ENCODE measurements at regions not wholly inside any gene's neighbourhood (a gene's known extent, or its start where the extent isn't known, plus 50 kb on each side); places are given as distances from the start of the nearest gene placed in this dataset.

DNA sequence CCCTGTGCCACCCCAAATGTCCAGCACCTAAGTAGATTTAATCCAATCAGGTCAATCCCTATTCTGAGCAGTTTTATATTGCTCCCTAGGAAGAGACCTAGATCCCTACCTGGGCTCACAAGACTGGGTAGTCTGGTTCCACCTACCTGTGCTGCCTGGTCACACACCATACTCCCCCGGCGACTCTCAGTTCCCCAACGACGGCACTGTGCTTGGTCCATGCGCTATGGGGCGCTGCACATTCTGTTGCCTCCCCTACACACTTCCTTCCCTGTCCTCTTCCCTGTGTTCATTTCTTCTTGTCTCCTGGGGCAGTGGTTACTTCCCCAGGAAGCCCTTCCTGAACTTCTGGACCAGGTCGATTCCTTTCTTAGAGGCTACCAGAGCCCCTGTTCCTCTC is 109.9 kb upstream of the IL12B start:
- no peak overlapping the region for H3K27ac Mint-ChIP-seq
- H3K4me3 Mint-ChIP-seq, result no peak overlapping the region
- H3K27me3 Mint-ChIP-seq (ENCODE audit: low read depth), result peaks cover 13% of the 10 kb centered on the region
- TF ChIP-seq, protein P1, sequence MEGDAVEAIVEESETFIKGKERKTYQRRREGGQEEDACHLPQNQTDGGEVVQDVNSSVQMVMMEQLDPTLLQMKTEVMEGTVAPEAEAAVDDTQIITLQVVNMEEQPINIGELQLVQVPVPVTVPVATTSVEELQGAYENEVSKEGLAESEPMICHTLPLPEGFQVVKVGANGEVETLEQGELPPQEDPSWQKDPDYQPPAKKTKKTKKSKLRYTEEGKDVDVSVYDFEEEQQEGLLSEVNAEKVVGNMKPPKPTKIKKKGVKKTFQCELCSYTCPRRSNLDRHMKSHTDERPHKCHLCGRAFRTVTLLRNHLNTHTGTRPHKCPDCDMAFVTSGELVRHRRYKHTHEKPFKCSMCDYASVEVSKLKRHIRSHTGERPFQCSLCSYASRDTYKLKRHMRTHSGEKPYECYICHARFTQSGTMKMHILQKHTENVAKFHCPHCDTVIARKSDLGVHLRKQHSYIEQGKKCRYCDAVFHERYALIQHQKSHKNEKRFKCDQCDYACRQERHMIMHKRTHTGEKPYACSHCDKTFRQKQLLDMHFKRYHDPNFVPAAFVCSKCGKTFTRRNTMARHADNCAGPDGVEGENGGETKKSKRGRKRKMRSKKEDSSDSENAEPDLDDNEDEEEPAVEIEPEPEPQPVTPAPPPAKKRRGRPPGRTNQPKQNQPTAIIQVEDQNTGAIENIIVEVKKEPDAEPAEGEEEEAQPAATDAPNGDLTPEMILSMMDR (IDR thresholded peaks at IDR 0.05; ENCODE audit: unreplicated experiment), result no peak
- H3K36me3 Mint-ChIP-seq, result no peaks in the 10 kb centered on the region
- H3K9me3 Mint-ChIP-seq, result no peaks in the 10 kb centered on the region
- no peak for DNase-seq (ENCODE audit: low spot score in 2 of 2, unreplicated experiment in 2 of 2)
- H3K4me1 Mint-ChIP-seq, result peaks cover 8% of the 10 kb centered on the region

DNA sequence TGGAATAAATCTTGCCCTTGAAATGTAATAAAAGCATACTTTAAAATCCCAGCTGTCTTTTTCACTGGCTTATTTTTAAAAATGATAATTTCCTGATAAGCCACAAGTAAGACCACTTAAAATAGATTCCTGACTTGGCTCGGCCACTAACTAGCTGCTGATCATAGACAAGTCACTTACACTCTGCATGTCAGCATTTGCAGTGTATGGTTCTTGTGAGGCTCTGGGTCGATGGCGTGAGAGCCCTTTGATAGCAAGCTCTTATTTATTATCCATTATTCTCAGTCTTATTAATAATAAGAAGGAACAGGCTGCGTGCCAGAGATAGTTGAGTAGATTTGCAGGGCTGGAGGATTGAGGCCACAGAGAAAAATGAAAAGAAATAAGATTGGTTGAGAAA is 110.7 kb upstream of the IL12B start:
- Mint-ChIP-seq H3K27ac (no peak overlapping the region), H3K4me3 (no peak overlapping the region), H3K36me3 (no peaks in the 10 kb centered on the region), H3K9me3 (no peaks in the 10 kb centered on the region), H3K4me1 (peaks cover 8% of the 10 kb centered on the region), H3K27me3 (ENCODE audit: low read depth) (peaks cover 13% of the 10 kb centered on the region)
- no peak for DNase-seq (ENCODE audit: low spot score in 2 of 2, unreplicated experiment in 2 of 2)
- TF ChIP-seq, protein P1 (IDR thresholded peaks at IDR 0.05; ENCODE audit: unreplicated experiment), result no peak

DNA sequence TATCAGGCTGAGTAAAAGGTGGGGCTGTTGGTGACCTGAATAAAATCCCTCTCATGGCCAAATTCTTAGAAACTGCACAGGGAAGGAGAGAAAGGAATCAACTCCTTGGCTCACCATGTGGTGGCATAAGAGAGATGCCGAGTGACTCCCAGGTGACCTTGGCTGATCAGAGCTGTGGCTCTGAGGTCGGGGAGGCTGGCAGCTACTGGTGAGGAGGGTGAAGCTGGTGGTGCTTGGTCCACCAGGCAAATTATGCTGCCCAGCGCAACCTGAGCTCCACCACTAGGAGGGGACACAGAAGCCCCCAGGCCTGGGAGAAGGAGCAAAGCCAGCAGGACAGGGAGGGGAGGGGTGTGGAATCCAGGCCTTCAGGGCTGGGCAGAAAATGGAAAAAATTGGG is 111.2 kb upstream of the IL12B start:
- Mint-ChIP-seq H3K36me3 (no peaks in the 10 kb centered on the region), H3K4me3 (no peak overlapping the region), H3K27ac (no peak overlapping the region), H3K4me1 (peaks cover 9% of the 10 kb centered on the region), H3K27me3 (ENCODE audit: low read depth) (peaks cover 15% of the 10 kb centered on the region), H3K9me3 (no peaks in the 10 kb centered on the region)
- DNase-seq (ENCODE audit: low spot score in 2 of 2, unreplicated experiment in 2 of 2), result no peak
- TF ChIP-seq, protein P1 (IDR thresholded peaks at IDR 0.05; ENCODE audit: unreplicated experiment), result peak; percentile 20

GRCh38 chr5:159442206-159442850 is 112.0 kb upstream of the IL12B start:
- peaks cover 12% of the 10 kb centered on the region for H3K27me3 Mint-ChIP-seq (ENCODE audit: low read depth)
- no peak for DNase-seq (ENCODE audit: low spot score in 2 of 2, unreplicated experiment in 2 of 2)
- H3K36me3 Mint-ChIP-seq, result no peaks in the 10 kb centered on the region
- TF ChIP-seq, protein P1 (IDR thresholded peaks at IDR 0.05; ENCODE audit: unreplicated experiment), result no peak
- H3K4me3 Mint-ChIP-seq, result no peak overlapping the region
- H3K4me1 Mint-ChIP-seq, result peaks cover 9% of the 10 kb centered on the region
- H3K9me3 Mint-ChIP-seq, result no peaks in the 10 kb centered on the region
- H3K27ac Mint-ChIP-seq, result no peak overlapping the region

GRCh38 chr5:159444441-159445082 is 114.3 kb upstream of the IL12B start:
- no peak for DNase-seq (ENCODE audit: low spot score in 2 of 2, unreplicated experiment in 2 of 2)
- TF ChIP-seq, protein P1 (IDR thresholded peaks at IDR 0.05; ENCODE audit: unreplicated experiment), result peak; percentile 11
- H3K4me1 Mint-ChIP-seq, result peaks cover 17% of the 10 kb centered on the region
- H3K27ac Mint-ChIP-seq, result no peak overlapping the region
- no peaks in the 10 kb centered on the region for H3K36me3 Mint-ChIP-seq
- H3K9me3 Mint-ChIP-seq, result no peaks in the 10 kb centered on the region
- H3K4me3 Mint-ChIP-seq, result no peak overlapping the region
- H3K27me3 Mint-ChIP-seq (ENCODE audit: low read depth), result peaks cover 7% of the 10 kb centered on the region

Data from mesothelial cell of epicardium (in vitro differentiated cells).